Ascending aorta (tissue), 2 donors: ENCODE measurements at regions not wholly inside any gene's neighbourhood (a gene's known extent, or its start where the extent isn't known, plus 50 kb on each side); places are given as distances from the start of the nearest gene placed in this dataset.
"Not testable (repeated sequence)": the region's sequence is repeated elsewhere in the genome, so short reads cannot be mapped to it uniquely, and the experiment has no call there.

Source experiments
- DNase-seq, 2 donors: peaks; one replicate each; pipeline ENCODE4 v3.0.0-alpha.2; 2019; ENCODE audit warnings: low spot score in 2 of 2
- H3K27ac ChIP-seq, 2 donors: fragments of 200-600 bp; sonication (generic); one replicate each; pipeline ENCODE4 v1.5.1; 2016 to 2017; ENCODE audit warnings: mild to moderate bottlenecking in 1 of 2
- H3K27me3 ChIP-seq: fragments of 200-600 bp; sonication (generic); one replicate; pipeline ENCODE4 v1.5.1; 2017
- H3K36me3 ChIP-seq, 2 donors: fragments of 200-600 bp; sonication (generic); one replicate each; pipeline ENCODE4 v1.5.1; 2016
- H3K4me1 ChIP-seq, 2 donors: fragments of 200-600 bp; sonication (generic); one replicate each; pipeline ENCODE4 v1.5.1; 2016 to 2017; ENCODE audit warnings: mild to moderate bottlenecking in 1 of 2
- H3K4me3 ChIP-seq, 2 donors: fragments of 200-600 bp; sonication (generic); one replicate each; pipeline ENCODE4 v1.5.1; 2016 to 2017; ENCODE audit warnings: mild to moderate bottlenecking in 1 of 2
- H3K9me3 ChIP-seq, 2 donors: fragments of 200-600 bp; sonication (generic); one replicate each; pipeline ENCODE4 v1.5.1; 2016
- intact Hi-C: fragments of 100-400 bp; cut with DNase I; formaldehyde crosslinking; loops from one replicate; pipeline ENCODE4 v1.15.1; 2023
- TF ChIP-seq, protein P1 (sequence below), 3 experiments: fragments of 200-600 bp in 2 of 3; fragments of 450-650 bp in 1 of 3; sonication (generic) in 2 of 3; IDR thresholded peaks; one replicate each; pipeline ENCODE4 v1.5.1; 2016 to 2019; ENCODE audit warnings: antibody characterized with exemption in 3 of 3, mild to moderate bottlenecking in 1 of 3, moderate library complexity in 1 of 3

GRCh38 chr1:818618-819291, 105.0 kb upstream of the SAMD11 start:
- Histone ChIP-seq H3K4me1 (peaks cover 4 to 5% of the 10 kb centered on the region in 2 donors), H3K4me3 (peak overlapping the region in 1 of 2 donors; percentile 6), H3K36me3 (no peaks in the 10 kb centered on the region), H3K9me3 (no peaks in the 10 kb centered on the region), H3K27ac (peak overlapping the region; percentile 53 to 76), H3K27me3 (no peaks in the 10 kb centered on the region)
- TF ChIP-seq, protein P1, sequence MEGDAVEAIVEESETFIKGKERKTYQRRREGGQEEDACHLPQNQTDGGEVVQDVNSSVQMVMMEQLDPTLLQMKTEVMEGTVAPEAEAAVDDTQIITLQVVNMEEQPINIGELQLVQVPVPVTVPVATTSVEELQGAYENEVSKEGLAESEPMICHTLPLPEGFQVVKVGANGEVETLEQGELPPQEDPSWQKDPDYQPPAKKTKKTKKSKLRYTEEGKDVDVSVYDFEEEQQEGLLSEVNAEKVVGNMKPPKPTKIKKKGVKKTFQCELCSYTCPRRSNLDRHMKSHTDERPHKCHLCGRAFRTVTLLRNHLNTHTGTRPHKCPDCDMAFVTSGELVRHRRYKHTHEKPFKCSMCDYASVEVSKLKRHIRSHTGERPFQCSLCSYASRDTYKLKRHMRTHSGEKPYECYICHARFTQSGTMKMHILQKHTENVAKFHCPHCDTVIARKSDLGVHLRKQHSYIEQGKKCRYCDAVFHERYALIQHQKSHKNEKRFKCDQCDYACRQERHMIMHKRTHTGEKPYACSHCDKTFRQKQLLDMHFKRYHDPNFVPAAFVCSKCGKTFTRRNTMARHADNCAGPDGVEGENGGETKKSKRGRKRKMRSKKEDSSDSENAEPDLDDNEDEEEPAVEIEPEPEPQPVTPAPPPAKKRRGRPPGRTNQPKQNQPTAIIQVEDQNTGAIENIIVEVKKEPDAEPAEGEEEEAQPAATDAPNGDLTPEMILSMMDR (IDR thresholded peaks at IDR 0.05) = no peak
- intact Hi-C loops = no loop called here
- no peak for DNase-seq

DNA sequence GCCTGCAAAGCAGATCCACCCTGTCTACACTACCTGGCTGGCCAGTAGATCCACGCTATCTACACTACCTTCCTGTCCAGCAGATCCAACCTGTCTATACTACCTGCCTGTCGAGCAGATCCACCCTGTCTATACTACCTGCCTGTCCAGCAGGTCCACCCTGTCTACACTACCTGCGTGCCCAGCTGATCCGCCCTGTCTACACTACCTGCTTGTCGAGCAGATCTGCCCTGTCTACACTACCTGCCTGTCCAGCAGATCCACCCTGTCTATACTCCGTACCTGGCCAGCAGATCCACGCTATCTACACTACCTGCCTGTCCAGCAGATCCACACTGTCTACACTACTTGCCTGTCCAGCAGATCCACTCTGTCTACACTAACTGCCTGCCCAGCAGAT, 102.8 kb upstream of the SAMD11 start:
- H3K27ac ChIP-seq = no peak overlapping the region

GRCh38 chr1:826808-827207, 96.9 kb upstream of the SAMD11 start:
- intact Hi-C loops, H3K36me3 ChIP-seq, H3K27me3 ChIP-seq, DNase-seq, H3K9me3 ChIP-seq, H3K4me1 ChIP-seq: not testable (repeated sequence)
- Histone ChIP-seq H3K4me3 (peak overlapping the region; percentile 65 to 81), H3K27ac (peak overlapping the region; percentile 91)

More for the DNA sequence above, 102.8 kb upstream of the SAMD11 start:
- Histone ChIP-seq H3K27me3 (no peaks in the 10 kb centered on the region), H3K4me1 (peaks cover 4 to 7% of the 10 kb centered on the region in 2 donors), H3K36me3 (no peaks in the 10 kb centered on the region), H3K9me3 (no peaks in the 10 kb centered on the region), H3K4me3 (no peak overlapping the region)
- DNase-seq = no peak
- intact Hi-C loops = no loop called here
- TF ChIP-seq, protein P1 (IDR thresholded peaks at IDR 0.05) = no peak

GRCh38 chr1:827211-828063, 96.3 kb upstream of the SAMD11 start:
- DNase-seq = peak; percentile 81 to 98

GRCh38 chr1:829324-829723, 94.4 kb upstream of the SAMD11 start:
- H3K9me3 ChIP-seq, DNase-seq, H3K27ac ChIP-seq, H3K4me1 ChIP-seq, intact Hi-C loops, H3K4me3 ChIP-seq, H3K36me3 ChIP-seq, H3K27me3 ChIP-seq: not testable (repeated sequence)

More at GRCh38 chr1:827211-828063, 96.3 kb upstream of the SAMD11 start:
- H3K9me3 ChIP-seq, H3K27me3 ChIP-seq, H3K4me1 ChIP-seq, H3K36me3 ChIP-seq, intact Hi-C loops: not testable (repeated sequence)
- Histone ChIP-seq H3K27ac (peak overlapping the region; percentile 91), H3K4me3 (peak overlapping the region; percentile 65 to 81)

DNA sequence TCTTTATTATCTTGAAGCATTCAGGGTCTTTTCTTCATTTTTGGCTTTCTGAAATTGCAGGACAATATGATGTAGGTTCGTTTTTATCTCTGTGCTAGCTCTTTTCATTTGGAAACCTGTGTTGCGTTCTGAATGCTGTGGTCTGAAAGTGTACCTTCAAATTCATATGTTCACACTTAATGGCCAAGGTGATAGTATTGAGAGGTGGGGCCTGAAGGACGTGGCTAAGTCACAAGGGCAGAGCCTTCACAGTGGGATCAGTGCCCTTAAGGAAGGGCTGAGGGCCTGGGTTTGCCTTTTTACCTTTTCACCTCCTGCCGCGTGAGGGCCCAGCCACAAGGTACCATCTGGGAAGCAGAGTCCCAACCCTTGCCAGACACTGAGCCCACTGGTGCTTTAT, 93.8 kb upstream of the SAMD11 start:
- H3K36me3 ChIP-seq, H3K9me3 ChIP-seq, H3K27me3 ChIP-seq, intact Hi-C loops, DNase-seq, H3K4me1 ChIP-seq, H3K27ac ChIP-seq, H3K4me3 ChIP-seq: not testable (repeated sequence)

- H3K4me1 ChIP-seq, H3K27me3 ChIP-seq, H3K36me3 ChIP-seq, H3K4me3 ChIP-seq, DNase-seq, H3K27ac ChIP-seq, H3K9me3 ChIP-seq, intact Hi-C loops: not testable (repeated sequence)
These were observed 93.0 kb upstream of the SAMD11 start for GRCh38 chr1:830750-831149.

- Histone ChIP-seq H3K9me3 (no peaks in the 10 kb centered on the region), H3K27ac (no peak overlapping the region), H3K36me3 (peaks cover 0 to 4% of the 10 kb centered on the region in 2 donors), H3K27me3 (no peaks in the 10 kb centered on the region), H3K4me3 (no peak overlapping the region), H3K4me1 (no peaks in the 10 kb centered on the region)
- intact Hi-C loops = no loop called here
- DNase-seq = no peak
- TF ChIP-seq, protein P1 (IDR thresholded peaks at IDR 0.05) = no peak
These were observed 92.2 kb upstream of the SAMD11 start for GRCh38 chr1:831522-831921.
